HG03095 (cell line): ENCODE measurements at regions not wholly inside any gene's neighbourhood (a gene's known extent, or its start where the extent isn't known, plus 50 kb on each side); places are given as distances from the start of the nearest gene placed in this dataset.

Experiments used
- ATAC-seq: cut with Tn5 transposase; IDR thresholded peaks from one replicate; pipeline ENCODE4 v1.9.1; 2021; ENCODE audit warnings: moderate library complexity; ENCODE audit not compliant: unreplicated experiment

- ATAC-seq = no peak
Measured at GRCh38 chr4:138964716-138965426, 50.7 kb upstream of the NOCT start.

- ATAC-seq = no peak
Measured at GRCh38 chr4:138963412-138963811, 52.2 kb upstream of the NOCT start.

- ATAC-seq = no peak
Measured at GRCh38 chr4:138961664-138962063, 53.9 kb upstream of the NOCT start.

GRCh38 chr4:138961129-138961528, 54.5 kb upstream of the NOCT start:
- ATAC-seq = no peak

GRCh38 chr4:138960175-138960710, 55.3 kb upstream of the NOCT start:
- no peak for ATAC-seq

GRCh38 chr4:138959097-138959815, 56.3 kb upstream of the NOCT start:
- no peak for ATAC-seq

- ATAC-seq = no peak
Measured at GRCh38 chr4:138958519-138958918, 57.1 kb upstream of the NOCT start.

GRCh38 chr4:138957302-138957701, 58.3 kb upstream of the NOCT start:
- ATAC-seq = no peak

- ATAC-seq = no peak
Measured at GRCh38 chr4:138954428-138954827, 61.2 kb upstream of the NOCT start.

GRCh38 chr4:138953961-138954371, 61.6 kb upstream of the NOCT start:
- ATAC-seq = no peak

GRCh38 chr4:138952411-138952810, 63.2 kb upstream of the NOCT start:
- no peak for ATAC-seq

- no peak for ATAC-seq
Measured at GRCh38 chr4:138951764-138952163, 63.8 kb upstream of the NOCT start.

- no peak for ATAC-seq
Measured at GRCh38 chr4:138949866-138950265, 65.7 kb upstream of the NOCT start.

- ATAC-seq = no peak
Measured at GRCh38 chr4:138948918-138949317, 66.7 kb upstream of the NOCT start.

GRCh38 chr4:138946306-138946705, 69.3 kb upstream of the NOCT start:
- no peak for ATAC-seq

- ATAC-seq = no peak
Measured at GRCh38 chr4:138945840-138946239, 69.7 kb upstream of the NOCT start.

GRCh38 chr4:138945401-138945800, 70.2 kb upstream of the NOCT start:
- ATAC-seq = no peak

GRCh38 chr4:138943893-138944292, 71.7 kb upstream of the NOCT start:
- no peak for ATAC-seq

GRCh38 chr4:138941037-138941436, 74.5 kb upstream of the NOCT start:
- ATAC-seq = no peak

- no peak for ATAC-seq
Measured at GRCh38 chr4:138939960-138940359, 75.6 kb upstream of the NOCT start.

GRCh38 chr4:138938366-138938690, 77.3 kb upstream of the NOCT start:
- no peak for ATAC-seq

GRCh38 chr4:138935135-138935807, 80.3 kb upstream of the NOCT start:
- no peak for ATAC-seq
